HG02840 (cell line): ENCODE measurements at regions not wholly inside any gene's neighbourhood (a gene's known extent, or its start where the extent isn't known, plus 50 kb on each side); places are given as distances from the start of the nearest gene placed in this dataset.

Experiments used
- ATAC-seq: cut with Tn5 transposase; IDR thresholded peaks from one replicate; pipeline ENCODE4 v1.9.1; 2021; ENCODE audit warnings: mild to moderate bottlenecking, moderate library complexity, moderate number of reproducible peaks; ENCODE audit not compliant: unreplicated experiment, low FRiP score

DNA sequence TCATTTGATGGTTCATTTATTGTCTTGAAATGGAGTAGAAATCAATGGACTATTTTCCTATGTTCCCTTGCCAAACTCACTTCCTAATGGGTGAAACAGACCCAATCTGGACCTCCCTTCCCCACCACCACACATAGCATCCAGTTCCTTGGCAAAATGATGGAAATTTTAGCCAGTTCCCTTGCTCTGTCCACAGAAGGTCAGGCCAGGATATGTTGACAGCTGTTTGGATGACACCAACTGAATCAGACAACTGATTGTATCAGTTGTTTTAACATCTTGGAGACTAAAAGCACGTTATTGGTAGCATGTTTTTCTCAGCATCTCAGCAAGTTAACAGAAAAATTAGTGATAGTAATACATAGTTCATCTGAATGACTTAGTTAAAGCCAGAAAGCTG, 534.8 kb downstream of the PSAT1 start:
- no peak for ATAC-seq

DNA sequence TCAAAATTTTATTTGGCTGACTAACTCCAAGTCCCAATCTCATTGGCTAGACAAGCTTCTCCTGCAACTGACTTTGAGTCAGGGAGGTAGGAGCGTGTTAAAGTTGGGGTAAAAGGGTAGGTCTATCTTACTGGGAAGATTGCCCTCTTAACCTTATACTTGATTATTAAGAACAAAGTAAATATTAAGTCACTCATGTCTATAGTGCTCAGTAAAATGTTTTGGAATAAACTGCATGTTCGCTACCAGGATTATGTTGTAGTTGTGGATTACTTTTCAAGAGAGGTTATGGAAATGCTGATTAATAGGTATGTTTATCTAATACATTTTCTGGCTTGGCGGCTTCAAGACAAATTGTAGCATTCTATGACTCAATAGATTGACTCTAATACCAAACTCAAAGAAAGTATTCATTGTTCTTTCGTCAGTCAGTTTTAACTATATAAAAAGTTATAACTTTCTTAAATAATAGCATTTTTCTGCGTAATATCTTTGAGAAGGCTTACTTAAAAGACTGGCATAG, 539.1 kb downstream of the PSAT1 start:
- no peak for ATAC-seq

DNA sequence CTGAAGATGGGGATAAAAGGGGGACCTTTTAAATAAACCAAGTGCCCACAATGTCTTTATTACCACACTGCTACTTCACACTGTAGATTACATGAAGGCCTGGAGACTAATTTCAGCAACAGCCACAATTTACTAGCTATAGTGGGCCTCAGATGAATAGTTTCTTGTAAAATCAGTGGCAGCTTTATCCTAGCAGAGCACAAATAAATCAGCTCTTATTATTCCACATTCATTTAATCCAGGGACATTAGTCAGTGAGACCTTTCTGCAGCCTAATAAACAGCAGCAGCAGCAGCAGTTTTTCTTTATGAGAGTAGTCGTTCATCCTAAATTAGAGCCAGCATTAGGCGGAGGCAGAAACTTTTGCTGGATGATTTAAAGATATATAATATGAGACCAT, 542.3 kb downstream of the PSAT1 start:
- ATAC-seq, result no peak

DNA sequence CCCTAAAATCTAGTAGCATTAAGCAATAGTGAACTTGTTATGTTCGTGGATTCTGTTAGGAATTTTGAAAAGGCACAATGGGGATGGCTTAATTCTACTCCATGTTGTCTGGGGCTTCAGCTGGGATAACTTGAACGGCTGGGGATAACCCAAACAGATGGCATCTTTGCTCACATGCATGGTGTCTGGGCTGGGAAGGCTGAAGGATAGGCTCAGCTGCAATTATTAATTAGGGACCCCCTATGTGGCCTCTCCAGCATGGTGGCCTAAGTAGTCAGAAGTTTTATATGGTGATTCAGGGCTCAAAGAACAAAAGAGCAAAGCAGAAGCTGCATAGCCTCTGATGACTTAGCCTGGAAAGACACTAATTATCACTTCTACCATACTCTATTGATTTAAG, 551.1 kb downstream of the PSAT1 start:
- ATAC-seq, result no peak

DNA sequence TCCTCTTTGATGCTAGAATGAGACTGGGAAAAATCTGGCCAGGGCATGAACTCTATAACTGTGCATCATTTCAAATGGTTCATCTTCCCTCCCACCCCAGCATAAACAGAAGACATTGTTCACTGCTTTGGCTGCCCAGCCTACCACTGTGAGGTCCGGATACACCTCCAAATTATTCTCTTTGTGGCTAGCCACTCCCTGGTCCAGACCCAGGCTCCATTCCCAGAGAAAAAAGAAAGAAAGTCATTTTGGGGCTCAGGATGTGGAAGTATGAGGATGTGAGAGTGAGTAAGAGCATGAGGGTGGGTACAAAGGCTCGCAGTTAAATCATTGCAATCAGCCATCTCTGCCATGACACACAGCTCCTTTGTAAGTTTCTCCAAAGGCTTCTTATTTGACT, 559.2 kb downstream of the PSAT1 start:
- ATAC-seq, result no peak

DNA sequence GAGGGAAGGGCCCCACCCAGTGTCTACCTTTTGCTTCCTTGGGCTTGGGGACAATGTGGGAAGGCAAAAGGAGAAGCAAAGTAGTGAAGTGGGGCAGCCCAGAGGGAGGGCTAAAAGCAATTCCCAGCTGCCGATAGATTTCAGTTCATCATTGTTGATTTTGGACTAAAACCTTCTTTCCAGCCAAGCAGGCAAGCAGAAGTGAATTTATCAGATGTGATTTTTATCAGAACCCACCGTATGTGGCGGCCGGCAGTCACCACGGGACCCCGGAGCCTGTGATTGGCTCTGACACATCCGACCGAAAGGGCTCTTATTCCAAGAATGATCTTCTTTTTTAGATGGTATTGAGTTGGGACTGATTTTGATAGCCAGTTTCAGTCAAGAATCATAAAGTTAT, 559.9 kb downstream of the PSAT1 start:
- ATAC-seq, result no peak

DNA sequence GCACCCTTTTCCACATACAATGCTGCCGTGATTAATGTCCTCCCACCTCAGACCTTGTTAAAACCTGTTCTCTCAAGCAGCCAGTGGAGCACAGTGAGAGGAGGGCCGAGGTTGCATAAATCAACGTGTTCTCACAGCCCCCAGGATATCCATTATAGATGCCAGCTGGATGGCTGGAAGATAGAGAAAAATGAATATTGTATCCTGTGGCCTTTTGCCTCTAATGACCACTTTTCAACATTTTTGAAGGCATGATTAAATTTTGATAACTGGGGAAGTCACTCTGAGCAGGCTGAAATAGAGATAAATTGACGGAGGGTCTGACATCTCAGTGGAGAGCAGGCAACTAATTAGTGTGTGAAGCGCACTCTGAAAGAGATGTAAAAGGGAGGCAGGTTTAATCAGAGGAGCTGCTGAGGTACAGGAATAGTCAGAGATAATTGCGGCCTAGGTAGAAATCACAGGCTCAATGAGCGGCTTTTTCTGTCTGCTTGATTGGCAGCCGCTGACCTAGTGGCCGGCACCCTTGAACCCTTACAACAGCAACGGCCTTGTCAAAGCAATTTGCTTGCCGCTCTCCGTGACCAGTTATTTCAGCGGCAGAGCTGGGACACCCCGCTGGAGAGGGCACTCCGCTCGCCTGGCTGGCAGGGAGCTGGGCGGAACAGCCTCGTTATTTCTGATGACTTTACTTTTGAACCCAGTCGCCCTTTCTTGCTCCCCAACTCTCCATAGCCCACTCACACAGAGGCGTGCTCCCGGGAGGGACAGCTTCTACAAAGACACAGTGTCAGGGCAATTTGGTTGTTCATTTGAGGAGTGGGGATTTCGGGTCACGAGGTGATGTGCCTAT, 560.7 kb downstream of the PSAT1 start:
- no peak for ATAC-seq

DNA sequence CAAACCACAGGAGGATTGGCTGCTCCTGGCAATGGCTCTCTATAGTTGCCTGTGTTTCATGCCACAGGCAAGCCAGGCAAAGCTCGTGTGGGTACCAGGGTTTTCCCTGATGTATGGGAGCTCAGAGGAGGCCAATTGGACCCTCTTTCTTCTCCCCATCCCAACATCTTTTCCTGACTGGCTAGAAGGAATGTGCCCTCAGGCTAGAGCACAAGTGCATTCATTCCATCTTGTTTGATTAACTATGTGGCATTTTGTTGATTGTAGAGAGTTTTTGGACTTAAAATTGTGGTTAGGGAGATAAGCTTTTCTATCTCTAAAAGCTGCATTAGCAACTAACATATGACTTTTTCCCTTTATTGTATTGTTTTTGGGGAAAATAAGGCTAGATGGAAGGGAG, 561.3 kb downstream of the PSAT1 start:
- ATAC-seq, result no peak

DNA sequence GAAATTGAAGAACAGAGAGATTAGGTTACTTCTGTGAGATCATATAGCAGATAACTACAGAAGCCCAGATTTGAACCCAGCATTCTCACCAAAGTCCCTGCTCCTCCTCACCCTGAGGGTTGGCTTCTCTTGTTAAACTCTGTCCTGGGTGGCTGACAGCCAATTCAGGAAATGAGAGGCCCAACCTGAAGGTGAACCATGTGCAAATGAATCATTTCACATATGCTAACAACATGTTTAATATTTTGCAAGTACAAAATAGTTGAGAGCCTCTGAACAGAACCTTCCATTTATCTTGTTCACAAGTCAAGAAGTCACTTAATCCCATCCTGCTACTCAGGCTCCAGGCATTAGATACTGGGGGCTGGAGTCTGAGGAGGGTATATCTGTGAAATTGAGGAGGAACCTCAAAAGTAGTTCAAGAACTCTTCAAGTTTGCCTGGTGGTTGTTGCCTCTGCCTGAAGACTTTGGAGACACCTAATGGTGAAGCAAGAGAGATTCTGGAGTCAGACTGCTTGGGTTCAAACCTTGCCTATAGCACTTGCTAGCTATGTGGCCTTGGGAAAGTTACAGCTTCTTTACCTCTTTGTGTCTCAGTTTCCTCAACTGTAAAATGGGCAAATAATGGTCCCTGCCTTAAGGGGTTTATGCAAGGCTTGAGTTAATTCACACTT, 564.0 kb downstream of the PSAT1 start:
- ATAC-seq, result no peak

DNA sequence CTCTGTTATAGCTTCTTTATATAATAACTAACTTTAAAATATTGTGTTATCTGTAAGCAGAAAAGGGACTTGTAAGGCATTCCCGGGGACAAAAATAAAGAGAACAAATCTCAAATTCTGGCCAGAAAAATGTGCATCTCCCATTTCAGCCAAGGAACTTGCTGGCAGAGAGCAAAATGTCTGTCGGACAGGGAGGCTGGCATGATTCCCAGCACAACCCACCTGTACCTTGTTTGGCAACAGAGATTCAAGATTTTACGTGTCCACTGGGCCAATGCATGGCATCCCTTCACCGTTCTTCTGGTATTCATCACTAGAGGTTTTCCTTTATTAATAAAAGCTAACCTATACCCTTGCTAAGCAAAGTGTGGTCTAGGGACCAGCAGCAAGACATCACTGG, 566.6 kb downstream of the PSAT1 start:
- no peak for ATAC-seq

DNA sequence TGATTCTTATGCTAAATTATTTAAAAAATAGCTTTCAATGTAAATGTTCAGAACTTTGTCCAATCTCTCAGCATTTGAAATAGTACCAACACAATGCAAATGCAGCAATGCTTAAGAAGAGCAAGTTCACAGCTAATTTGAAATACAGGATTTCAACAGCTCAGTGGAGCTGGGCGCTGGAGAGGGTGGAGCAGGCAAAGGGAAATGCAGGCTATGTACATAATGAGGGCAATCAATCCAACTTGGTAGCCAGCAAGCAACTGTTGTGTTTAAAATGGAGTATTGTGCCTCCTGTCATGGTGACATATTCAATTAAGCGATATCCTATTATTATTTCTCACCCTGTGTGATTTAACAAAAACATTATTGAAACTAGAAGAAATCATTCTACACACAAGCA, 568.8 kb downstream of the PSAT1 start:
- ATAC-seq, result no peak

DNA sequence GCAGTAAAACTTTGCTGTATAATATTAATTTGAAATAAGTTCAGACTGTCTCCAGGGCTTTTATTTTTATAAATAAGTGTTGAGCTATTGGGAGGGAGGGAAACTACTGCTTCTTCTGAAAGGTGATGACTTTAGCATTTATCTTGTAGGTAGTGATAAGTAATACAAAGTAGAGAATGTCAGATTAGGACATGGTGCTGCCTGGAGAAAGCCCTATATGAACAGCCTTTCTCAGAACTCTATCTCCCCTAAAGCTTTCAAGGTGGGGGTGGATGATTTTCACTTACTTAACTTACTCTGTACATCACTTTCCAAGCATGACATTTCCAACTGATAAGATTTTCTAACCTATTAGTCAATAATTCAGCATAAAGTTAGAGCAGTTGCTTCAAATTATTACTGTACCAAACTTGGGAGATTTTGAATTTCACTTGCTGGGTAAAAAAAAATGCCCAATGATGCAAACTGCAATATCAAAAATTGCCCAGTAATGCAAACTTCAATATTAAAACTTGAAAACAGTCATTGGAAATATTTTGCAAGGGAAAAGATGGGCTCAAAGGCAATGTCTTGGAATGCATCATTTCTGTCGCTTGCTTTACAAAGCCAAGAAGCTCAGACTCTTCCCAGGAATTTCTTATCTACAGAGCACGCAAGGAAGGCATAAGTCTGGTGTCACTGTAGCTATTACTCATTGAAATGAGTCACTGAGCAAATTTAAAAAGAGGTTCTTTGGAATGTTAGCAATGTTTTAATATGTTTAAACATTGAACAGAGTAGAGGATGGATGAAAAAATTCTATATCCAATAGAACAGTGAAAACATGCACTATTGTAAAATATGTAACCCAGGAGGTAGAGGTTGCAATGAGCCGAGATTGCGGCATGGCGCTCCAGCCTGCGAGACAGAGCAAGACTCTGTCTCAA, 569.5 kb downstream of the PSAT1 start:
- ATAC-seq, result no peak

DNA sequence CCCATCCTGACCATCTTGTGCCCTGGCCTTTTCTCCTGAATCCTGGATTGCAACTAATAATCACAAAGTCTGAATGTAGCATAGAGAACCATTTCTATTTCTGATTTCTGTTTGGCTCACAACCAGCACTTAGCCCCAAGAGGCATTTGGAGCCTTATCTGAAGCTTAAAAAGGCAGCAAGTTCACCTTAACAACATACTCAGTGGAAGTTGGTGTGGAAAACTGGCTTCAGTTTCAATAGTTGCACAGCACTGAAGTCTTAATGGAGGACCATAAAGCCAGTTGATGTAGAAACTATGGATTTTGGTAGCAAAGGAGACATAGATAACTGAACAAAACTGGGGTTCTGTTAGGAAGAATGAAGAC, 574.1 kb downstream of the PSAT1 start:
- no peak for ATAC-seq

DNA sequence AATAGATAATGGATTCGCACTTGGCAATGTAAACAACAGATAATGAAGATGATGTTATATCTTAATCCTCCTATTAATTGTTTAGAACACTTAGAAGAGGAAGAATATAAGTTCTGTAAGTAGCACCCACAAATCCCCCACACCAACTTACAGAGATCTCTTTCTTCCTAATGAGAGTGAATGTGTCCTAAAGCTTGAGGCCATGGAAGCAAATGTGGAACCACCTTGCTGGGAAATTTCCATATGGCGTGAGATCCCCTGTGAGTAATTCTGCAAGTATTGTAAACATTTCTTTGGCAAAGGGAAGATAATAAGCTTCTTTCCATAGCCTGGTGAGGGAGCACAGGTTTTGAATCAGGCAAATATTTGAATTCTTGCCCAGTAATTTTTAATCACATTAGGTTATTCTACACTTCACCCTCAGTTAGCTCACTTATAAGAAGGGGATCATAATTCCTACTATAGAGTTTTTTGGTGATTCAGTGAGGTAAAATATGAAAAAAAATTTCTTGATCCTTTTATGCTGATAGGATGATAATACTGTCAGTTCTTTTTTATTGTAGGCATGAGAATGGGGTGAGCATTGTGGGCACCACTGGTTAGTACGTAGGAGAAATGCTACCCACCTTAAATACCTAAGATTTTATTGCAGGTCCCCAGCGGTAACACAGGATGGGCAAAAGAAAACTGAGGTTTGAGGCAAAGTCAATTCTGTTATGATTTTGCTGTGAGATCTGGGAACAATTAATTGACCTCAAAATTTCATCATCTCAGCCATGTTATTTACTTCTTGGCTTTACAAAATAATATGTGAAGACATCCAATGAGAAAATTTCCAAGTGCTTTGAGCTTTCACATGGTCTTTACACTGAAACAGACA, 574.8 kb downstream of the PSAT1 start:
- no peak for ATAC-seq

DNA sequence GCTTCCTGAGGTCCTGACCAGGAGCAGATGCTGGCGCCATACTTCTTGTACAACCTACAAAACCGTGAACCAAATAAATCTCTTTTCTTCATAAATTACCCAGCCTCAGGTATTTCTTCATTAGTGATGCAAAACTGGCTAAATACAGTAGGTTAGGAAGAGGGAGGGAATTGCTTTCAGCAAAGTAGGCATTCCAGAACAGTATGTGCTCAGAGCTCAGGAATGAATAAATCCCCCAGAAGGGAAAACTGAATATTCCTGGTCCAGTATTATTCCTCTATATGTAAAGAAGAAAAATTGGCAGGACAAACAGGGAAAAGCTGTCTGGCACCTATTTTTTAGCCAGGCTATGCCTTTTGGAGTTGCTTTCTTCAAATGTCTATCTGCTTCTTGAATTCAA, 577.1 kb downstream of the PSAT1 start:
- ATAC-seq, result no peak

DNA sequence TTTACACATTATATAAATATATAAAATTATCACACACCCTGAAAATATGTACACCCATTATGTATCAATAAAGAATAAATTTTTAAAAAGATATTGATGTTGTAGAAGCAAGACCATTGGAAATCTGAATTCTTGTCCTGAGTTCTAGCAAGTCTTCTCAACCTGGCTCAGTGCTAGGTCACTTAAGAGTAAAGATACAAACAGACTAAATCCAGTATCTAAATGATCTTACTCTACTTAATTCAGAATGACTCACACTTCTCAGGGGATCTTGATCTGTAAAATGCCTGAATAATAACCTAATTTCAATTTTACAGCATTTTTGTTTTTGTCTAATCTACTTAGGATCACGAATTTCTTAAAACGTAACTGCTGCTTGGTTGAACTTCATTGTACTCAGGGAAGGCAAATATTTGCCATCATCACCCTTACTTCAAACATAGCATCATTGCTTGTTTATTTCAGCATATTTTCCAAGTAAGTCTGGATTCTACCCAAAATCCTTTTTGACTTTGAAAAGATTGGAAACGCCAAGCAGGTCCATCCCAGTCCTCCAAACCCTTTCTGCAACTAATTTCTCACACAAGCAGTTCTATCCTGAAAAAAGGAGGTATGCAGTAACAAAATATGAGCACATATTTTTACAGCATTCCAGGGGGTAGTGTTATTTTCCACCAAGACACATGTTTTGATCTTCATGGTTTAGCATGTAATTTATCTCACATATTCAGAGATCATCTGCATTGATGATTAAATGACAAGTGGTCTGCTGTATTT, 582.6 kb downstream of the PSAT1 start:
- no peak for ATAC-seq

DNA sequence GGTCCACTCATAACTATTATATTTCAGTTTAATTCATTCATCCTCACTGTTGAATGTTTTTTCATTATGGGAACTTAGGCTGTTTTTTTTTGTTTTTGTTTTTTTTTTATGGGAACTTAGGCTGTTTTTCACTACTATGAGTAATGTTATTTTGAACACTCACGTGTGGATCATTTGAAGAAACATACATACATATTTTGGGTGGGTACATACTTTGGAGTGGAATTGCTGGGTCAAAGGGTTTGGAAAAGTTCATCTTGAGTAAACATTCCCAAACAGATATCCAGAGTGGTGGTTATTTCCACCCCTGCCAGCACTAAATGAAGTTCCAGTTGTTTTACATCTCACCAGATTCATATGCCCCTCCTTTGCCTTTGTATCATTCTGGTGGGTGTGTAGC, 584.4 kb downstream of the PSAT1 start:
- no peak for ATAC-seq

DNA sequence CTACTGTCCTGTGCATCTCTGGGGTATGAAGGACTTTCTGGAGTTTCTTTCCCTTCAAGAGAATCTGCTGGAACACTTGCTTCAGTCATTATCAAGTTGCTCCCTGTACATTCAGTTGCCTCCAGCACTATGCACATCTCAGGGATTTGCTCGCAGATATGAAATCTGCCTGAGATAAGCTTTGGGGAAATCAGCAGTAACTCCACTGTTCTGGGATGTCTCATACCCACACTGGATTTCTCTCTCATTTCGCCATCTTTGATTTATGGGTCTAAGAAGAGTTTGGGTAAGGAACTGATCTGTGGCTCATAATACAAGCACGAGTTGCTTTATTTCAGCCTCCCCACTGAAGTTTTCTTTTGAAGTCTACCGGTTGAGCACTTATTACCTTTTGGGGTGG, 585.6 kb downstream of the PSAT1 start:
- ATAC-seq, result no peak

DNA sequence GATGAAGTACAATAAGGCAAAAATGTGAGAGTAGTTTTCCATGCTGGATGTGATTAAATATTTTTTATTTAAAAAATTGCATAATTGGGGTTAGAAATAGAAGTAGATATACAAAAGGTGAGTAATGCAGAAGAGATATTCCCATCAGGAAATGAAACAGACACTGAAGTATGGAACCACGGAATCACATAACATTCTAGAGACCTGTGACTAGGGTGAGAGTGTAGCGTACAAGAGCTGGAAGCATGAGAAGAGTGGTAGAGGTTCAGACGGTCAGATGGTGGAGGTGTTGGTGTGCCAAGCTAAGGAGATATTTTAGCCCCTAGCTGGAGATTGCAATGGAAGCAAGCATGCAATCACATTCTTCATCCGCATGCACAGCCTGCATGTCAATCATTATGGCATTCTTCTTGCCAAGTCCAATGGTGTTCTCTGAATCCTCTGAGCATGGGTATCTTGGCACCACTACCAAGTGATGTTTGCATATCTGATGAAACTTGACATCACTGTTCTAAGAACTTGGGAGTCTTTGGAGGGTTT, 587.8 kb downstream of the PSAT1 start:
- ATAC-seq, result no peak
